ENCODE measurements at regions not wholly inside any gene's neighbourhood (a gene's known extent, or its start where the extent isn't known, plus 50 kb on each side); places are given as distances from the start of the nearest gene placed in this dataset.
A peak's percentile ranks its signal among the peaks of the same experiment; 100 is the strongest.

- Histone ChIP-seq H3K4me1 (no peaks in the 10 kb centered on the region), H3K27ac (no peak overlapping the region), H3K27me3 (no peaks in the 10 kb centered on the region), H3K9me3 (no peaks in the 10 kb centered on the region), H3K4me3 (no peak overlapping the region), H3K36me3 (no peaks in the 10 kb centered on the region)
- TF ChIP-seq CTCF (IDR thresholded peaks at IDR 0.05), result no peak
- DNase-seq (no peak), ATAC-seq (no peak)
- intact Hi-C loops (cut with DNase I), result no loop called here
Measured at GRCh38 chr18:45556222-45556621, 59.1 kb upstream of the SLC14A2 start.

- no peaks in the 10 kb centered on the region for H3K36me3 ChIP-seq
- H3K9me3 ChIP-seq, result no peaks in the 10 kb centered on the region
- H3K27me3 ChIP-seq, result no peaks in the 10 kb centered on the region
- ATAC-seq (peak; percentile 40), DNase-seq (no peak)
- no peak overlapping the region for H3K4me3 ChIP-seq
- H3K4me1 ChIP-seq, result no peaks in the 10 kb centered on the region
- intact Hi-C loops (cut with DNase I), result no loop called here
- H3K27ac ChIP-seq, result no peak overlapping the region
- no peak for TF ChIP-seq CTCF (IDR thresholded peaks at IDR 0.05)
Measured at GRCh38 chr18:45557287-45557686, 58.0 kb upstream of the SLC14A2 start.

- DNase-seq (no peak), ATAC-seq (peak; percentile 73)
- no peak for TF ChIP-seq CTCF (IDR thresholded peaks at IDR 0.05)
- intact Hi-C loops (cut with DNase I), result no loop called here
- no peaks in the 10 kb centered on the region for H3K4me1 ChIP-seq
- H3K36me3 ChIP-seq, result no peaks in the 10 kb centered on the region
- H3K4me3 ChIP-seq, result no peak overlapping the region
- no peak overlapping the region for H3K27ac ChIP-seq
- no peaks in the 10 kb centered on the region for H3K9me3 ChIP-seq
- H3K27me3 ChIP-seq, result no peaks in the 10 kb centered on the region
Measured at GRCh38 chr18:45557779-45558178, 57.5 kb upstream of the SLC14A2 start.

- DNase-seq (no peak), ATAC-seq (no peak)
- no peaks in the 10 kb centered on the region for H3K4me1 ChIP-seq
- H3K9me3 ChIP-seq, result no peaks in the 10 kb centered on the region
- H3K36me3 ChIP-seq, result no peaks in the 10 kb centered on the region
- no peak overlapping the region for H3K27ac ChIP-seq
- H3K4me3 ChIP-seq, result no peak overlapping the region
- no peak for TF ChIP-seq CTCF (IDR thresholded peaks at IDR 0.05)
- intact Hi-C loops (cut with DNase I), result no loop called here
- no peaks in the 10 kb centered on the region for H3K27me3 ChIP-seq
Measured at GRCh38 chr18:45559258-45559657, 56.0 kb upstream of the SLC14A2 start.

- Histone ChIP-seq H3K27ac (no peak overlapping the region), H3K36me3 (no peaks in the 10 kb centered on the region), H3K9me3 (no peaks in the 10 kb centered on the region), H3K27me3 (no peaks in the 10 kb centered on the region), H3K4me3 (no peak overlapping the region), H3K4me1 (no peaks in the 10 kb centered on the region)
- intact Hi-C loops (cut with DNase I), result no loop called here
- no peak for TF ChIP-seq CTCF (IDR thresholded peaks at IDR 0.05)
- DNase-seq (no peak), ATAC-seq (no peak)
Measured at GRCh38 chr18:45560870-45561269, 54.4 kb upstream of the SLC14A2 start.
